ENCODE measurements at regions not wholly inside any gene's neighbourhood (a gene's known extent, or its start where the extent isn't known, plus 50 kb on each side); places are given as distances from the start of the nearest gene placed in this dataset.

DNA sequence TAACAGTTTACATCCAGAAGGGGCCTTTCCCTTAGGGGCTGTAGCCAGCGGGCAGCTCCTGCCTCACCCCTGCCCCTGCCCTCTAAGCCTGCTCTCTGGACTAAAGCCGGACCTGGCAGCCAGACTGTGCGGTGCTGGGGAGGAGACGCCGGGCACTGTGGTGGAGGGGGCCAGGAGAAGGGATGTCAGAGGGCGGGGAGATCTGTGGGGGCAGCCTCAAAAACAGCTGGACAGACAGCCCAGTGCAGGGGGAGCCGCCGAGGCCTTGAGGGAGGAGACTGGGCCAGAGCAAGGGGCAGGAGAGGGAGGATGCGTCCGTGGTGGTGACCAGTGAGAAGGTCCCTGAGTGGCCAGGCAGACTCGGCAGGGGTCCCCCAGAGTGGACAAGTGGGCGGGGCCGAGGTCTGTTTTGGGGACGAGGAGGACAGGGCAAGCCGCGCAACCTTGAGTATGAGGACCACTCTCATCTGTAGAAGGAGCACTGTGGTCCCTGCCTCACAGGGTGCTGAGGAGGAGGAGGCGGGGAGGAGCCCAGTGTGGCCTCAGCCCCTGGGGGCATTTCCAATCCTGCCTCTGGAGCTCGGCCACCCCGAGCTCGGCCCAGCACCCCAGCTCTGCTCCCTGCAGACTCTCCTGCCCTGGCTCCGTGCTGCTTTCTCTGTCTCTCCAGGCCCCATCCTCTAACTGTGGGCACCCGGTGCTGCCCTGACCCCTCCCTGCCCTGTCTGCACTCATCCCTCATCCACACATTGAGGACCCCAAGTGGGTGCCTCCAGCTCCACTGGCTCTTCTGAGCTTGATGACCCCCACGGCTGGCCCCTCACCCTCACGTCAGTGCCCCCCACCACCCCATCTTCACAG lies 59.2 kb upstream of the NKX1-1 start:
- no peak for DNase-seq (ENCODE audit: low spot score)
- no peak for FAIRE-seq

DNA sequence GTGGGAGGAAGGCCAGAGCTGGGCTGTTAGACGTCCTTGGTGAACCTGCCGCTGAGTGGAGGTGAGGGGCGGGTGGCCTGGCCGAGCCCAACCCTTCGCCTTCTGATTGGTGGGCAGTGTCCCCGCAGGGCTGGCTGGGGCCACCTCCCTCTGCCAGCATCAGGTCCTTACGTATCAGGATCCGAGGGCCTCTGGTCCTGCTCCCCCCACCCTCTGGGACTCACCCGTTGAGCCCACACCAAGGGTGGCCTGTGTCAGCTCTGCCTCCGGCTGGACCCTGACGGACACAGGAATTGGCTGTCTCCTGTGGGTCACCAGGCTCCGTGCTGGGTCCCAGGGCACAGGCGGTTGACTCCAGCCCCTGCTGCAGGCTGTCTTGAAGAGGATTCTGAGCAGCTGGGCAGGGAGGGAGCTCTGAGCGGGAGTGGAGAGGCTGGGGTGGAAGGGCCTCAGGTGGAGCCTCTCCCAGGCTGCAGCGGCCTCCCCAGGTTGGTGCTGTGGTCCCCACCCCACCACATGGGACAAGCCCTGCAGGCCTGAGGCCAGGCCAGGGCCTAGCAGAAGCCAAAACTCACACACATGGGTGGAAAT lies 58.4 kb upstream of the NKX1-1 start:
- DNase-seq (ENCODE audit: low spot score) (no peak), FAIRE-seq (no peak)

DNA sequence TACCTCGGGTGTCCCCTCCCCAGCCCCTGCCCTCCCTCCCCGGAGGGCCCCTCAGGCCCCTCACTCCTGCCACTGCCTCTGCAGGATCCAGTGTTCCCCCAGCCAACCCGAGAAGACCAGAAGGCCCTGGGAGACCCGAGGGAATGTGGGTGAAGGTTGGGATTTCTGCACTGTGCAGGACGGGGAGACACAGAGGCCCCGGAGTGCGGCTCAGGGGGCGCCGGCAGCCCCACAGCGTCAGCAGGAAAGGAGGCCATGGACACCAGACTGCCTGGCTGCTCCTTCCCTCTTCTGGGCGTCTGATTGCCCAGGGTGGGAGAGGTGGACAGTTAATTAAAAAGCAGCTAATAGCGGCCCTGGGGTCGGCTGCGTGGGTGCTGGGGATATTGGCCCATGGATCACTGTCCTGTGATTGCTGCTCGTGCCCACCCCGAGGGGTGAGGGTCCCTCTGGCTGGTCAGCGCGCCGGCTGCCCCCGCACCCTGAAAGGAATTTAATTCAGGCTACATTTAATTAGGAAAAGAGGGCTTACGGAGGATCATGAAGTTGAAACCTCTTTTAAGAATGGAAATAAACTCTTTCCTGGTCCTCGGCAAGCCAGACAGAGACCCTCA lies 57.8 kb upstream of the NKX1-1 start:
- FAIRE-seq (no peak), DNase-seq (ENCODE audit: low spot score) (no peak)

DNA sequence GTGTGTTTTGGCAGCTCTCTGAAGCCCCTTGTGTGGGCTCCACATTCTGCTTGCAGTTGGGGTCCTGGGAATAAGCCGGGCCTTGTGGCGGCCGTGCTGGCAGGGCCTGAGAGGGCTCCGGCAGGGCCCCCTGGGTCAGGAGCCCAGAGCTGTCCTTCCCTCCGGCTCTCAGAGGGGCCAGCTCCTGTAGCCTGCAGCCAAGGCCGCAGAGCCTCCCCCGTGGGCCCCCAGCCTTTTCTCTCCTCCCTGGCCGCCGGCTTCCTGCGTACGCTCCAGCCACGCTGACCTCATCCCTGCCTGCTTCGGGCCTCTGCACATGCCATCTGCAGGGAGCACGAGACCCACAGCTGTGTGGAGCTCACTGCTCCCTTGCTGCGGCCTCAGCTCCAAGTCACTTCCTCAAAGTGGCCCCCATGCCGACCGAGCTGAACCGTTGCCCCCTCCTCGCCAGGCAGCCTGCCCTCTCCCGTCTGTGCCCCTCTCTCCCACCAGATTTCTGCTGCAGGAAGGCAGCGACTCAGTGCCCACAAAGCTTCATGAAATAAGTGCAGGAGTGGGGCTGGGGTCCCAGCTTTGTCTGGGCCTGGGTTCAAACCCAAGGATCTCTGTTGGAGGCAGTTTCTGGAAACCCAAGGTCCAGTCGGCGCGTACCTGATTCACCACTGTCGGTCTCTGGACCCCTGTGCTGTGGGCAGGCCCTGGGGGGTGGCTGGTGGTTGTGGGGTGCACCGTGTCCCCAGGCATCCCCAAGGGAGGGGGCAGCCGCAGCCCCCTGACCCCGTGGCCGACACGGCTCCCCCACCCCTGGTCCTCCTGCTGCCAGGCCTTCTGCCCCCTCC lies 57.1 kb upstream of the NKX1-1 start:
- no peak for FAIRE-seq

DNA sequence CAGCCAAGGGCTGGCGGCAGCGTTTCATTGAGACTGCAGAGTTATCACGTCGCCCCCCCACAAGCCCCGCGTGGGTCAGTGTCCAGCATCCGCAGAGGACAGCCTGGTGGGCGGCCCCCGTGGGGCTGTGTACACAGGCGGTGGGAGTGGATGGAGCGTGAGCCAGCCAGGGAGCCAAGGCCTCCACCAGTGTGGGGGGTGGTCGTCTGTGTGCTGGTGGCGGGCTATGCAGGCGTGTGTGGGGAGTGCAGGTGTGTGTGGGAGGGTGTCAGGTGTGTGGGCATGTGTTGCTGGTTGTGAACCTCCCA lies 56.5 kb upstream of the NKX1-1 start:
- FAIRE-seq (no peak), DNase-seq (ENCODE audit: low spot score) (no peak)

More for the DNA sequence above, 57.1 kb upstream of the NKX1-1 start:
- no peak for DNase-seq (ENCODE audit: low spot score)

DNA sequence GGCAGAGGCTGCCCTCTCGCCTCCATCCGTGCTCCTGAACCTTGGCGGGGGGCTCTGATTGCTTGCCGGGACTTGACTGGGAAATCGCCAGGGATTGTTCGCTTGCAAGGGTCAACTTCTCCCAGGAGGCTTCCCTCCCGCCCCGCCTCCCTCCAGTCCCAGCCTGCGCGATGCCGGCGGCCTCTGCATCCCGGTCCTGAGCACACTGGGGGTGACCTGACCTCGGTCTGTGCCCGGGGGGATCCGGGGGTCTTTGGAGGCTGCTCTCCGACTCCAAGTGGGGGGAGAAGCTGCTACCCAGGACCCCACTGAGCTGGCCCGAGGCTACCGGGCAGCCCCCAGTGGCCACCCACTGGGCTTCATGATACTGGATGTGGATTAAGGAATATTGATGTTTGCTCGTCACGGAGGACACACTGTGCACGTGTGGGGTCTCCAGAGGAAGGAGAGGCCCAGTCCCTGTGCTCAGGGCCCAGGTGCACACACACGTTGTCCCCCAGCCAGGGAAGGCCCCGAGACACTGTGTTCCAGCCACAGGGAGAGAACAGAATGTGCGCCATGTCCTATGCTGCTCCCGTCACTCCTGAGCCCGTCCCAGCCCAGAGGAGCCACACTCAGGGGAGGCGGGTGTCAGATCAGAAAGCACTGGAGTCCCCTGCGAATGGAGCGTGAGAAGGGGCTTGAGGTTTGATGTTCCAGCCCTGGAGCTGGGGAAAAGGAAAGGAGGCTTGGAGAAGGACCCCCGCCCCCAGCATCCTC lies 55.9 kb upstream of the NKX1-1 start:
- FAIRE-seq: no peak
- DNase-seq (ENCODE audit: low spot score): no peak

DNA sequence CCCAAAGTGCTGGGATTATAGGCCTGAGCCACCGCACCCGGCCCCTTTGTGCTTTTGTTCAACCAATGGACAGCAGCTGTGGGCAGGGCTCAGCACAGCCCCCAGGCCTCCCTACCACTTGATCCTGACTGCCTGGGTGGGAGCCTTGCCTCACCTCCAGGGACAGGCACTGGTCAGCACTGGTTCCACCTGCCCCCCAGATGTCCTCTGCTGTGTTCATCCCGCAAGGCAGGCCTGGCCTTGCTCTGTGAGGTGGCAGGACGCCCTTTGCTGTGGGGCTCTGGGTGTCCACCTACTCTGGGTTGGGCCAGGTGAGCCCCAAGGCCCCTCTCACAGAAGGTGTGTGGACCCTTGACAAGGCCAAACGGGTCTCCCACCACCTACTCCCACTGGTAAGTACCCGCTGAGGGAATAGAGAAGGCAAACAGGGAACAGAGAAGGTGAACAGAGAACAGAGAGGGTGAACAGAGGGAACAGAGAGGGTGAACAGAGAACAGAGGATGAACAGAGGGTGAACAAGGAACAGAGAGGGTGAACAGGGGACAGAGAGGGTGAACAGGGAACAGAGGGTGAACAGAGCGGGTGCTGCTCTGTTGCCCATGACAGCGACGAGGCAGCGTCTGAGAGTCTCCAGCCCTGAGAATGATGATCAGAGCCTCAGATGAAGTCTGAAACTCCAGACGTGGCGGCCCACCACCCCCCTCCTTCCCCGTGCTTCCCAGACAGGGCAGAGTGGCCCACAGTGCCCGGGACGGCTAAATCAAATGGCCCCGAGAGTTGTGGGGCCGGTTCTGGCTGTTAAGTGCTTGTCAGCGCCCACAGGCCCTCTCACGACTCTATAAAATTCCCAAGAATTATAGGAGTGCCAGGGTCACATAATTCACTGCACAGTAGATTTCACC lies 55.0 kb upstream of the NKX1-1 start:
- DNase-seq (ENCODE audit: low spot score) (no peak), FAIRE-seq (no peak)

DNA sequence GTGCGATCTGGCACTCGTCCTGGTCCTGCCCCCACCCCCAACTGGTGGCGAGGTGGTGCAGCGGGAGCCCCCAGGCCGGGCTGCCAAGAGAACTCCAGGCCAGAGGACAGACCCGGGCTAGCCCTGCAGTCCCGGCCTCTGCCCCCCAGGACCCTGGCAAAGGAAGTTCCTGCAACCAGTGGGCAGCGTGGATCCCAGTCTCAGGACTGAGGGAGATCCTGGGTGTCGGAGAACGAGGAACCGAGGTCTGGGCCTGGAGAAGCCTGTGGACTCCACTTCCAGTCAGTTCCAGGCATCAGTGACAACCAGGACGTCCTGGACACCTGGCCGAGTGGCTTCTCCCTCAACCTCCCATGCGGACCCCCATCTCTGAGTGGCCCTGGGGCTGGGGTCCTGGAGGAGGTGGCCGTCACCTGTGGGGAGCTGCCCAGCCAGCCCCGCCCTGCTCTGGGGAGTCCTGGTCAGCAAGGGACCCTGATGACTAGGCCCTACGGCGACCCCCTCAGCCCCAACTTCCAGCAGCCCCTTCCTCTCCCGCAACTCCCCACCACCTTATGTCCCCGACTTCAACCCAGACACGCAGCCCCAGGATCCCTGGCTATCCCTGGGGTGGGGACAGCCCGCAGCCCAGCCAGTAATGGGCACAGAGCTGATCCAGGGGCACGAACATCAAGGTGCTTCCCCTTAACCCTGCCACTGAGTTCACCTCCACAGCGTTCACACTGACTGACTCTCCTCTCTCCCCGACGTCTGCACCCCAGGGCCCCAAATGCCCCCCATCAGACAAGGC lies 53.7 kb upstream of the NKX1-1 start:
- DNase-seq (ENCODE audit: low spot score): no peak
- FAIRE-seq: no peak

DNA sequence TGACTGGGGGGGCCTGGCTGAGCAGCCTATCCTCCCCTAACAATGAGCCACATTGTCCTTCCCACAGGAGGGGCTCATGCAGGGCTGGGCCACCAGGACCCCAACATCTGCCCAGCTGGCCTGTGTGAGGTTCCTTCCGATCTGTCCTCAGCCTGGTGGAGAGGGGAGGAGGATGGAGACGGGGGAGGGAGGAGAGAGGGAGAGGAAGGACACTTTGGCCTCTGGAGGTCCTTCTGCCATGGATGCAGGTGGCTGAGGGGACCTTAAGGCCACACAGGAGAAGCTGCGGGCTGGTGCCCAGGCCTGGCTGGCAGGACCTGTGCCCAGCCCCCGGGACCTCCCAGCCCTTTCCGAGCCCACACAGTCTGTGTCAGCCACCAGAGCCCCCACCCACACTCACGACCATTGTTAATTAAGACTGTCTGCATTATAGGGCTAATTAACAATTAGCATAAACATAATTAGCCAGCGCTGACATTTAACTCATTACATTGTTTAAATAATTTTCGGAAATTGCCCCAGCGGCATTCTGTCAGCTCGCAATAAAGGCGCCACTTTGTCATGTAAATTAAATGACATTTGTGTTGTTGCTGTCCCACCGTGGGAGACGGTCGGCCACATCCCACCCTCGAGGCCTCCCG lies 53.0 kb upstream of the NKX1-1 start:
- FAIRE-seq (no peak), DNase-seq (ENCODE audit: low spot score) (no peak)

DNA sequence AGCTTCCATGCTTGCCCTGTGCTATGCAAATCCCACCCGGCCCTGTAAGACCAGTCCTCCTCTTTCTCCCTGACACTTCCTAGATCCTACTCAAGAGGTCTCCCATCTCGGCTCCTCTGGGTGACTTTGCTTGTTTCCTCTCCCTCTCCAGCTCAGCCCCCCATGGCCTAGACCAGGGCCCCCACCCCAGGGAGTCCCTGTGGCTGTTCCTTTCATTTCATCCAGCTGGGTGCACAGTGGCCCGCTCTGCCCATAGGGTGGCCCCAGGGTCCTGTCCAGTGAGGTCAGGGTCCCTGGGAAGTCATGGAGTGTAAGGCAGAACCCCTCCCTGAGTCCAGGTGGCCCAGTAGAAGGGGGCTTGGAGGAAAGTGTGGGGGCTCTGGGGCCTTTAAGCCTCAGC lies 52.3 kb upstream of the NKX1-1 start:
- DNase-seq (ENCODE audit: low spot score): no peak
- no peak for FAIRE-seq

All from urothelium cell line (cell line).